ENCODE measurements at regions not wholly inside any gene's neighbourhood (a gene's known extent, or its start where the extent isn't known, plus 50 kb on each side); places are given as distances from the start of the nearest gene placed in this dataset.

- TF ChIP-seq POLR2AphosphoS5 (IDR thresholded peaks at IDR 0.05; ENCODE audit: low read depth, low read length), result no peak
- TF ChIP-seq CTCF (IDR thresholded peaks at IDR 0.05 in 2 of 3, conservative IDR thresholded peaks at IDR 0.05 in 1 of 3; ENCODE audit: borderline replicate concordance in 1 of 3, insufficient read depth in 1 of 3, low read depth in 2 of 3, low read length in 2 of 3), result no peak
- TF ChIP-seq EZH2 (IDR thresholded peaks at IDR 0.05), result no peak
- TF ChIP-seq POLR2A (IDR thresholded peaks at IDR 0.05; ENCODE audit: borderline replicate concordance, extremely low read depth, insufficient read depth, insufficient read length), result no peak
- TF ChIP-seq JUND (IDR thresholded peaks at IDR 0.05), result no peak
- no peak for TF ChIP-seq EGR1 (IDR thresholded peaks at IDR 0.05; ENCODE audit: low read depth)
- TF ChIP-seq SIN3A (IDR thresholded peaks at IDR 0.05; ENCODE audit: low read depth), result no peak
- TF ChIP-seq REST (IDR thresholded peaks at IDR 0.05; ENCODE audit: low read depth), result no peak
- no peak for TF ChIP-seq CBX3 (IDR thresholded peaks at IDR 0.05; ENCODE audit: low read depth)
- TF ChIP-seq RAD21 (IDR thresholded peaks at IDR 0.05; ENCODE audit: low read depth), result no peak
- TF ChIP-seq TCF7L2 (IDR thresholded peaks at IDR 0.05; ENCODE audit: borderline replicate concordance, extremely low read depth, insufficient read depth, insufficient read length), result no peak
These were observed 207.4 kb downstream of the MAF start for GRCh38 chr16:79393127-79393526.
